ENCODE measurements at regions not wholly inside any gene's neighbourhood (a gene's known extent, or its start where the extent isn't known, plus 50 kb on each side); places are given as distances from the start of the nearest gene placed in this dataset.
"Not testable (repeated sequence)": the region's sequence is repeated elsewhere in the genome, so short reads cannot be mapped to it uniquely, and the experiment has no call there.

DNA sequence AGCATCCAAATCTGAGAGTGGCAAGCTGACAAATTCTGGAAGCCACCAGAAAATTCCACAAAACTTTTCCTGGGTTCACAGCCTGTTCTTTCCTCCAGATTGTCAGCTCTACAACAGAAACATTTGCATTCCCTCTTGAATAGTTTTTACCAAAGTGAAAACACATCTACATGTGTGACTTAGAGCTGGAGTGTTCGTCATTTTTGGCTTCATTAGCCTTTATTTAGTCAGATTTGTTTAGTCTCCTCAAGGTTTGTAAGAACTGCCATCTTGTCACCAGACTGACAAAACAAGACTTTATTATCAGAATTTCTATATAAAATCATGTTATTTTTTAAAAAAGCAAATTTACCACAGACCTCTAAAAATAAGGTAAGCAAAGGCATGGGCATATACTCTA, 347.3 kb downstream of the TRIM36 start:
- Histone ChIP-seq H3K4me3 (ENCODE audit: insufficient read depth, low read depth, low read length) (no peak overlapping the region), H3K36me3 (replicated peaks; ENCODE audit: control insufficient read depth, insufficient read depth, low read length) (no peaks in the 10 kb centered on the region), H3K27me3 (ENCODE audit: control insufficient read depth, insufficient read depth, low read length) (no peaks in the 10 kb centered on the region)
- no peak for DNase-seq

DNA sequence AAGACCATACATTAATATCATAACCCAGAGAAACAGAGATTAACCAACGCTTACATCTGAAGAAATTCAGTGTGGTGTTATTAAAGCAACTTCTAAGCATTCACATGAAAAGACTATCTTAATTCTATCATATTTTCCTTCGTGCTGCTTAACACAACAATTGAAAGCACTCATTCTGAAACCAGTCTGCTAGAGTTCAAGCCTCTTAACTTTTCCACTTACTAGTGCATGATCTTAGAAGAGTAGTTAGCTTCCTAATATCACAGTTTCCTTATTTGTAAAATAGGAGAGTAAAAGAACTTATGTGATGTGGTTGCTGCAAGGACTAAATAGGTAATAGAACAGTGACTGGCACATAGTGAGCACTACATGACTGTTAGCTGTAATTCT, 379.3 kb downstream of the TRIM36 start:
- Histone ChIP-seq H3K4me3 (ENCODE audit: insufficient read depth, low read depth, low read length) (no peak overlapping the region), H3K36me3 (replicated peaks; ENCODE audit: control insufficient read depth, insufficient read depth, low read length) (no peaks in the 10 kb centered on the region), H3K27me3 (ENCODE audit: control insufficient read depth, insufficient read depth, low read length) (no peaks in the 10 kb centered on the region)
- DNase-seq, result no peak

DNA sequence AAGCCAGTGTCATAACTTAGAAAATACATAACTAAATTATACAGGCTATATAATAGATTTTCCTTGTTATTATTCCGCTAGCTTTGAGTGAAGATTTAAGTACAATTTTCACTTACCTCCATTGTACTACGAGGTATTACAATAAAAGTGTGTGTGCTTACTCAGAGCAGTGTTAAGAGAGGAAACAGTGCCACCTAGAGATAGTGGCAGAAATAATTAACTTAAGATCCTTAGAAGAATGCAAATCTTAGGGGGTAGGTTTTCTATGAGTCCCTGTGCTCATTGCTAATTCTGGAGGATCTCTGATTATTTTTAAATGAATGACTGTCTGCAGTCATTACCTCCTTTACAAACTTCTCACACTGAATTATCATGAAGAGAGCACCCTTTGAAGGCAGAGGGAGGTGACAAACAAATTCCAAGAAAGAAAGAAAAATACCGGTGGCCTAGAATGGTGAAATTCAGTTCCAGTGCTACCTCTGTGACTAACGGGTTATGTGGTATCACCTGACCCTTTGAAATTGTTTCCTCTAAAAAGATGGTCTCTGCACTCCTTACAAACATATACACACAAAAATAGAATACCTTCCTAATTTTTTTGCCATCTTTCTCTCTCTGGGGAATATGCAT, 379.8 kb downstream of the TRIM36 start:
- H3K4me3 ChIP-seq (ENCODE audit: insufficient read depth, low read depth, low read length), result no peak overlapping the region
- no peaks in the 10 kb centered on the region for H3K27me3 ChIP-seq (ENCODE audit: control insufficient read depth, insufficient read depth, low read length)
- peak; percentile 53 for DNase-seq
- H3K36me3 ChIP-seq (replicated peaks; ENCODE audit: control insufficient read depth, insufficient read depth, low read length), result no peaks in the 10 kb centered on the region

DNA sequence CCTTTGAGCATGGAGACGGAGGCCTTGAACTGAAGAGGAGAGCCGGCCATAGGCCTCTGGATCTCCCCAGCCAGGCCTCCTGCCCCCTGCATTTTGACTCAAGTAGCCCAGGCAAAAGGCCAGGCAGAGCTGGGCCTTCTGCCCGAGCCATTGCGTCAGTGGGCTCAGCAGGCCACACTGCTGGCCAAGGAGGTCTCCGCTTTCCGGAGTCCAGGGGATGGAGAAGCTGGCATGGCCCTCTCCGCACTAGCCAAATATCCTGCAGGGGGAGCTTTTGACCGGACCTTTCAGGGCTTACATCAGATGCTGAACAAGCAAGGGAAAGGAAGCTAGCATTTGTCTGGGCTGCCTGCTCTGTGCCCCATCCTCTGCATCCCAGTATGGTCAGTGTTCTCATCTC, 386.8 kb downstream of the TRIM36 start:
- peak; percentile 54 for DNase-seq
- H3K36me3 ChIP-seq (replicated peaks; ENCODE audit: control insufficient read depth, insufficient read depth, low read length), result no peaks in the 10 kb centered on the region
- no peak overlapping the region for H3K4me3 ChIP-seq (ENCODE audit: insufficient read depth, low read depth, low read length)
- no peaks in the 10 kb centered on the region for H3K27me3 ChIP-seq (ENCODE audit: control insufficient read depth, insufficient read depth, low read length)

DNA sequence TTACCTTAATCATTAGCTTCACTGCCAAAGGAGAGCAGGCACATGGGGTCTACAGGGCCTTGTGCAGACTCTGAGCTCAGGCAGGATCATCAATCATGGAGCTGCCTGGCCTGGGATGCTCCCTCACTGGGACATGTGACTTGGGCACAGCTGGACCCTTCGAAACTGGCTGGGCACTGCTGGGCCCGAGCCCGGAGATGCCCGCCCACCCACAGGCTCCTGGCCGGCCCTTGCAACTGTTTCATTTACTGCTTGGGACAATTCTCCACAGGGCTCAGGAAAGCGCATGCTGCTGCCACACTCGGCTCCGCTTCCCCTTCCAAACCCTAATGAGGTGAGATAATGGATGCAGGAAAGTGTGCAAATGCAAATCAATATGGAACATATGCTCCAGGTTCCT, 387.5 kb downstream of the TRIM36 start:
- no peaks in the 10 kb centered on the region for H3K27me3 ChIP-seq (ENCODE audit: control insufficient read depth, insufficient read depth, low read length)
- no peak for DNase-seq
- no peak overlapping the region for H3K4me3 ChIP-seq (ENCODE audit: insufficient read depth, low read depth, low read length)
- H3K36me3 ChIP-seq (replicated peaks; ENCODE audit: control insufficient read depth, insufficient read depth, low read length), result no peaks in the 10 kb centered on the region

DNA sequence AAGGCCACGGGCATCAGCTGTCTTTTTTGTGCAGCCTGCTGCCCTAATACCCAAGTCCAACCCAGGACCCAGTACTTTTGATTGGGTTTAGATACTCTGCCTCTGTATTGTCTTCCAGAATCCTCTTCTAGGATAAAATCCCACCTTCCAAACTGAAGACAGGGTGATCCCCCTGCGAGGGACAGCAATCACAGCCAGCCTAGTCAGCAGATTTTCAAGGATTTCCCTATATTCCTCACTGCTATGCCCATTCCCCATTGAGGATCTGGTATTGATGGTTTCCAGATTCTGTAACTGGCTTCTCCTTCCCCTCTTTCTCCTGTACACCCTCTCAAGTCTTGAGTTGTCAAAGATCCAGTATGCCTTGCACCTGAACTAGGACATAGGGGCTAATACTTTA, 389.4 kb downstream of the TRIM36 start:
- H3K27me3 ChIP-seq (ENCODE audit: control insufficient read depth, insufficient read depth, low read length), result no peaks in the 10 kb centered on the region
- H3K4me3 ChIP-seq (ENCODE audit: insufficient read depth, low read depth, low read length), result no peak overlapping the region
- H3K36me3 ChIP-seq (replicated peaks; ENCODE audit: control insufficient read depth, insufficient read depth, low read length), result no peaks in the 10 kb centered on the region
- DNase-seq, result no peak

DNA sequence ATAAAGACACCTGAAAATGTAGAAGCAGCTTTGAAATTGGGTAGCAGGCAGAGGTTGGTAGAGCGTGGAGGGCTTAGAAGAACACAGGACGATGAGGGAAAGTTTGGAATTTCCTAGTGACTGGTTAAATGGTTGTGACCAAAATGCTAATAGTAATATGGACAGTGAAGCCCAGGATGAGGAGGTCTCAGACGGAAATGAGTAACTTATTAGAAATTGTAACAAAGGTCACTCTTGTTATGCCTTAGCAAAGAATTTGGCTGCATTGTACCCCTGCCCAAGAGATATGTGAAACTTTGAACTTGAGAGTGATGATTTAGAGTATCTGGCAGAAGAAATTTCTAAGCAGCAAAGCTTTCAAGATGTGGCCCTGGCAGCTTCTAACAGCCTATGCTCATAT, 382.5 kb downstream of the KCNN2 start:
- no peaks in the 10 kb centered on the region for H3K27me3 ChIP-seq (ENCODE audit: control insufficient read depth, insufficient read depth, low read length)
- no peaks in the 10 kb centered on the region for H3K36me3 ChIP-seq (replicated peaks; ENCODE audit: control insufficient read depth, insufficient read depth, low read length)
- no peak overlapping the region for H3K4me3 ChIP-seq (ENCODE audit: insufficient read depth, low read depth, low read length)
- no peak for DNase-seq

DNA sequence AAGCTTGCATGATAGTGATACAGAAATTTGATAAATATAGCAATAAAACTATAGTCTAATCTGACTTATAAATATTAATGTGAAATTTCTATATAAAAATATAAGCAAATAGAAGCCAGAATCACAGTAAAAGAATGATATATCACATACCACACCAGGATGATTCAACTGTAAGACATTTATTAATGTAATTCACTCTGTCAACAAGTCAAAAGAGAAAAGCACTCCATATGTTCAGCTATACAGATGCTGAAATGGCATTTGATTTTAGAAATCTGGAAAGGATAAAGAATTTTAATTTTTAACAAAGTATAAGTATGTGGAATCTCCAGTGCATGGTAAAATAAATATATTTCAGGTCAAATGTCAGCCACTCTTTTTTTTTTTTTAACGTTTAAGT, 372.4 kb downstream of the KCNN2 start:
- Histone ChIP-seq H3K4me3 (ENCODE audit: insufficient read depth, low read depth, low read length) (no peak overlapping the region), H3K27me3 (ENCODE audit: control insufficient read depth, insufficient read depth, low read length) (no peaks in the 10 kb centered on the region), H3K36me3 (replicated peaks; ENCODE audit: control insufficient read depth, insufficient read depth, low read length) (no peaks in the 10 kb centered on the region)
- no peak for DNase-seq

DNA sequence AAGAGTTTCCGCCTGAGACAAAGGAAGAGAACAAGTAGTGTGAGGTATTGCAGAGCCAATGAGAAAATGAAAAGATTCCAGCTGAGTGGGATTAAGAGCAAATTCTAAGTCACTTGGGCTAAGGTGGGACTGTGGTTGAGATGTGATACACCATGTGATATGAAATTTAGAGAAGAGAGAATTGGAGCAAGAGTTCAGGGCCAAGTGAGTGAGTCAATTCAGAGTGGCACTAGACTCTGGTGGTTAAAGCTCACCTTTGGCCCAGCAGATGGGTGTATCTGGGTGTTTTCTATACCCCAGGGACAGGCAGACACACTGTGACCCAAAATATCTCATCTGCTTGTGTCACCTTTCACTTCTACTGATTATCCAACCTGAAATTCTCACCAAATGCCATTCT, 368.1 kb downstream of the KCNN2 start:
- no peaks in the 10 kb centered on the region for H3K27me3 ChIP-seq (ENCODE audit: control insufficient read depth, insufficient read depth, low read length)
- H3K4me3 ChIP-seq (ENCODE audit: insufficient read depth, low read depth, low read length), result no peak overlapping the region
- DNase-seq, result no peak
- no peaks in the 10 kb centered on the region for H3K36me3 ChIP-seq (replicated peaks; ENCODE audit: control insufficient read depth, insufficient read depth, low read length)

DNA sequence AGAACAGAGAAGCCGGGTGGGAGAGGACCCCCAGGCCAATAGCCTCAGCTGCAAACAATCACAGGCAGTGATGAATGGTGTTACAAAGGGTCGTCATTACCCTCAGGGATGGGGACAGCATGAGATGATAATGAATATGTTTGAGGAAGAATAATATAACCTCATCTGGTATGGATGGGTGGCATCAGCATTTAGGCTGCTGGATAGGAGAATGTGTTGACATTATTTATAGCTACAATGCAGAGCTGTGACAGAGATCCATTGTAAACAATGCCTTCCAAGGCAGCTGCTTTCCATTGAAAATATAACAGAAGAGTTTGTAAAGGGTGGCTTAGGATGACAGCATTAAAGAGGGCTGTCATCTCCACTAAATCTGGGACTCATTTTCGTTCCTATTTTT, 365.5 kb downstream of the KCNN2 start:
- Histone ChIP-seq H3K27me3 (ENCODE audit: control insufficient read depth, insufficient read depth, low read length) (no peaks in the 10 kb centered on the region), H3K4me3 (ENCODE audit: insufficient read depth, low read depth, low read length) (no peak overlapping the region), H3K36me3 (replicated peaks; ENCODE audit: control insufficient read depth, insufficient read depth, low read length) (no peaks in the 10 kb centered on the region)
- DNase-seq, result no peak

DNA sequence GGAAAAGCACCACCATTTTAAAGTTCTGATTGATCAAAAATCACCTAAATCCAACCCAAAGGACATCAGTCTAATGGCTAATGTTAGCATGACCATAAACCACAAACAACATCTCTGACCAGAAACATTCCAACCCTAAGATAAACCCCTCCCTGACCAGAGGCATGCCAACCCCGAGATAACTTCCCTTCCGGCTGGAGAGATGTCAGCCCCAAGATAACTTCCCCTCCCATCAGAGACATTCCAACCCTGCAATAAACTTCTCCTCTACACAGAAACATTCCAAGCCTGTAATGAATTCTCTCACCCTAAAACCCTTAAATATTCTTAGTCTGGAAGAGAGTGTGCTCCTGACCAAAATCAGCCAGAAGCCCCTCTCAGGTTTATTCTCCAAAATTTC, 364.3 kb downstream of the KCNN2 start:
- Histone ChIP-seq H3K36me3 (replicated peaks; ENCODE audit: control insufficient read depth, insufficient read depth, low read length) (no peaks in the 10 kb centered on the region), H3K27me3 (ENCODE audit: control insufficient read depth, insufficient read depth, low read length) (no peaks in the 10 kb centered on the region), H3K4me3 (ENCODE audit: insufficient read depth, low read depth, low read length) (no peak overlapping the region)
- DNase-seq, result no peak

DNA sequence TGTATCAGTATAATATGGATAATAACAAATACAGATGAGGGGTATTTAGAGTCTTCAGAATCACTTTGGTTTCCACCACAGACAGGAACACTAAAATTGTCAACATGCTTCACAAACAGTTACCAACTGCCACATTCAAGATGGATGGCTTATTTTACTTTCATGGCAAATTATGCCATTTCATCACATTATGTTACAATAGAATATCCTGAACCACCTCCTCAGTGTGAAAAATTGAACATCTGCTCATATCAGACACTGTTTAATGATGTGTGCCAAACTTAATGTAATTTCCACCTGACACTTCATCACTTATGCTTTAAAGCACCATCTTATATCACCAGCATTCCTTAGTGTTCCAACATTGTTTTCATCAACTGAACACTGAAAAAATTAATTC, 357.4 kb downstream of the KCNN2 start:
- H3K27me3 ChIP-seq (ENCODE audit: control insufficient read depth, insufficient read depth, low read length), result no peaks in the 10 kb centered on the region

DNA sequence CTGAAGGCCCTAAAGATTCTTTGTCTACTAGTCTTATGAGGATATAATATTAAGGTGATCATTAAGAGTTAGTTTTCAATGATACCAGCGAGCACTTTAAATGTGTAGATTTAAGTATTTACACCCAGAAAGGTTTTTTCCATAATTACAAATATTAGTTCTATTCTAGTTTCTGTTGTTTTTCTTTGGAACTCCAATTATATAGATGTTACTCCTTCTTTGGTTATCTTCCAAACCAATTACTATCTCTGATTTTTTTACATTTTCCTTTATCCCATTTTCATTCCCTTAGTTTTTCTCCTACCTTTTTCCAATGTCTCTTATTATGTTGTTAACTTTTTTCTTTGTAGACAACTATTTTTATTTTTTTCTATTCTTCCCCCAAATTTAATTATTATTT, 355.1 kb downstream of the KCNN2 start:
- DNase-seq, result no peak
- Histone ChIP-seq H3K27me3 (ENCODE audit: control insufficient read depth, insufficient read depth, low read length) (no peaks in the 10 kb centered on the region), H3K36me3 (replicated peaks; ENCODE audit: control insufficient read depth, insufficient read depth, low read length) (no peaks in the 10 kb centered on the region), H3K4me3 (ENCODE audit: insufficient read depth, low read depth, low read length) (no peak overlapping the region)

More for the DNA sequence above, 357.4 kb downstream of the KCNN2 start:
- Histone ChIP-seq H3K4me3 (ENCODE audit: insufficient read depth, low read depth, low read length) (no peak overlapping the region), H3K36me3 (replicated peaks; ENCODE audit: control insufficient read depth, insufficient read depth, low read length) (no peaks in the 10 kb centered on the region)
- no peak for DNase-seq

DNA sequence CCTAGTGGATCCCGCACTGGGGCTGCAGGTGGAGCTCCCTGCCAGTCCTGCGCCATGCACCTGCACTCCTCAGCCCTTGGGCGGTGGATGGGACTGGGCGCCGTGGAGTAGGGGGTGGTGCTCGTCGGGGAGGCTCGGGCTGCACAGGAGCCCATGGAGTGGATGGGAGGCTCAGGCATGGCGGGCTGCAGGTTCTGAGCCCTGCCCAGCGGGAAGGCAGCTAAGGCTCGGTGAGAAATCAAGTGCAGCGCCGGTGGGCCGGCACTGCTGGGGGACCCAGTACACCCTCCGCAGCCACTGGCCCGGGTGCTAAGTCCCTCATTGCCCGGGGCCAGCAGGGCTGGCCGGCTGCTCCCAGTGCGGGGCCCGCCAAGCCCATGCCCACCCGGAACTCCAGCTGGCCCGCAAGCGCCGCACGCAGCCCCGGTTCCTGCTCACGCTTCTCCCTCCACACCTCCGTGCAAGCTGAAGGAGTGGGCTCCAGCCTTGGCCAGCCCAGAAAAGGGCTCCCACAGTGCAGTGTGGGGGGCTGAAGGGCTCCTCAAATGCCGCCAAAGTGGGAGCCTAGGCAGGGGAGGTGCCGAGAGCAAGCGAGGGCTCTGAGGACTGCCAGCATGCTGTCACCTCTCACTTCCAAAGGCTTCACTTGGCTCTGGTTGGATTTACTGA, 342.5 kb downstream of the KCNN2 start:
- H3K36me3 ChIP-seq (replicated peaks; ENCODE audit: control insufficient read depth, insufficient read depth, low read length); DNase-seq; H3K27me3 ChIP-seq (ENCODE audit: control insufficient read depth, insufficient read depth, low read length); H3K4me3 ChIP-seq (ENCODE audit: insufficient read depth, low read depth, low read length): not testable (repeated sequence)

DNA sequence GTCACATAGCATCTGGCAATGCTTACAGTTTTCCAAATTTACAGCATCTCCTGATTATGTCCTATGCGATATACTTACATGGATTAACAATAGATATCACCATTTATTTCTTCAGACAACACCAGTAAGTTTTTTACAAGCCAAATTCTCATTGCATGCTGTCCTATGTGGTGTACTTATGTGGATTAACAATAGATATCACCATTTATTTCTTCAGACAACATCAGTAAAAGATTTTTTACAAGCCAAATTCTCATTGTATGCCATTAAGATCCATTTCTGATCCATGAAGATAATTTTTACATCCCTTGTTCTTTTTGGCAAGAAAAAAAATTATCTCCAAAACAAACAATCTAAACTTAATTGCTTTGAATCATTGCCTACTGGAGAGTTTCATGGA, 340.9 kb downstream of the KCNN2 start:
- Histone ChIP-seq H3K4me3 (ENCODE audit: insufficient read depth, low read depth, low read length) (no peak overlapping the region), H3K36me3 (replicated peaks; ENCODE audit: control insufficient read depth, insufficient read depth, low read length) (no peaks in the 10 kb centered on the region), H3K27me3 (ENCODE audit: control insufficient read depth, insufficient read depth, low read length) (no peaks in the 10 kb centered on the region)
- no peak for DNase-seq

DNA sequence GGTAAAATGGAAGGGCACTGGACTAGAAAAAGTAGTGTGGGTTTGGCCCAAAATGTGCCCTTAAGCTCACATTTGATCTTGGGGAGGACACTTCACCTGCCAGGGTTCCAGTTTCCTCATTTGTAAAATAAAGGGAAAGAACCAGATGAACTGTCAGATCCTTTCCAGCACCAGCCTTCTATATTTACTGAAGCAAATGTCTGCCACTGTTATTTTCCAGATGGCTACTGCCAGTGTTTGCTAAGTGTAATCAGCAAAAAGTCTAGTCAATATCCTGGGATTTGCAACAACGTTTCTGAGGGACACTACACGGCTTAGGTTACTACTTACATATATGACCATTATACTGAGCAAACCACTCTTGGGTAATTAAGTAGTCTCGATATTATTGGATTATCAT, 340.3 kb downstream of the KCNN2 start:
- Histone ChIP-seq H3K36me3 (replicated peaks; ENCODE audit: control insufficient read depth, insufficient read depth, low read length) (no peaks in the 10 kb centered on the region), H3K27me3 (ENCODE audit: control insufficient read depth, insufficient read depth, low read length) (no peaks in the 10 kb centered on the region), H3K4me3 (ENCODE audit: insufficient read depth, low read depth, low read length) (no peak overlapping the region)
- no peak for DNase-seq

Data from H7 (cell line).